Mammary epithelial cell (primary cell): ENCODE measurements at regions not wholly inside any gene's neighbourhood (a gene's known extent, or its start where the extent isn't known, plus 50 kb on each side); places are given as distances from the start of the nearest gene placed in this dataset.

ENCODE experiments used
- EZH2 ChIP-seq: IDR thresholded peaks from 2 replicates; pipeline ENCODE4 v1.6.1; 2012; ENCODE audit warnings: low read length, inconsistent platforms, borderline replicate concordance
- TF ChIP-seq, protein P1 (sequence below), 2 donors: IDR thresholded peaks in 1 of 2; conservative IDR thresholded peaks in 1 of 2; 2 replicates each; pipeline ENCODE4 v1.5.1; 2011 to 2012; ENCODE audit warnings: inconsistent platforms in 2 of 2, low read length in 2 of 2, mild to moderate bottlenecking in 2 of 2, control low read depth in 1 of 2, low read depth in 1 of 2; ENCODE audit not compliant: insufficient read depth in 1 of 2; ENCODE audit errors: extremely low read depth in 1 of 2

DNA sequence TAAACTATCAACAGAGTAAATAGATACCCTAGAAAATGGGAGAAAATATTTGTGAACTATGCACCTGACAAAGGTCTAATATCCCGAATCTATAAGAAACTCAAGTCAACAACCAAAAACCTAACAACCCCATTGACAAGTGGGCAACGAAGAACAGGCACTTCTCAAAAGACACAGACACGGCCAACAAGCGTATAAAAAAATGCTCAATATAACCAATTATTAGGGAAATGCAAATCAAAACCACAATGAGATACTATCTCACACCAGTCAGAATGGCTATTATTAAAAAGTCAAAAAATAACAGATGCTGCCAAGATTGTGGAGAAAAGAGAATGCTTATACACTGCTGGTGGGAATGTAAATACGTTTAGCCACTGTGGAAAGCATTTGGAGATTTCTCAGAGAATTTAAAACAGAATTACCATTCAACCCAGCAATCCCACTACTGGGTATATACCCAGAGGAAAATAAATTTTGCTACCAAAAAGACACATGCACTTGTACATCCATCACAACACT is 63.2 kb upstream of the CAV2 start:
- TF ChIP-seq, protein P1, sequence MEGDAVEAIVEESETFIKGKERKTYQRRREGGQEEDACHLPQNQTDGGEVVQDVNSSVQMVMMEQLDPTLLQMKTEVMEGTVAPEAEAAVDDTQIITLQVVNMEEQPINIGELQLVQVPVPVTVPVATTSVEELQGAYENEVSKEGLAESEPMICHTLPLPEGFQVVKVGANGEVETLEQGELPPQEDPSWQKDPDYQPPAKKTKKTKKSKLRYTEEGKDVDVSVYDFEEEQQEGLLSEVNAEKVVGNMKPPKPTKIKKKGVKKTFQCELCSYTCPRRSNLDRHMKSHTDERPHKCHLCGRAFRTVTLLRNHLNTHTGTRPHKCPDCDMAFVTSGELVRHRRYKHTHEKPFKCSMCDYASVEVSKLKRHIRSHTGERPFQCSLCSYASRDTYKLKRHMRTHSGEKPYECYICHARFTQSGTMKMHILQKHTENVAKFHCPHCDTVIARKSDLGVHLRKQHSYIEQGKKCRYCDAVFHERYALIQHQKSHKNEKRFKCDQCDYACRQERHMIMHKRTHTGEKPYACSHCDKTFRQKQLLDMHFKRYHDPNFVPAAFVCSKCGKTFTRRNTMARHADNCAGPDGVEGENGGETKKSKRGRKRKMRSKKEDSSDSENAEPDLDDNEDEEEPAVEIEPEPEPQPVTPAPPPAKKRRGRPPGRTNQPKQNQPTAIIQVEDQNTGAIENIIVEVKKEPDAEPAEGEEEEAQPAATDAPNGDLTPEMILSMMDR (conservative IDR thresholded peaks at IDR 0.05 in 1 of 2, IDR thresholded peaks at IDR 0.05 in 1 of 2; ENCODE audit: extremely low read depth in 1 of 2, insufficient read depth in 1 of 2, low read depth in 1 of 2, low read length in 2 of 2): no peak
- no peak for TF ChIP-seq EZH2
